ENCODE measurements at regions not wholly inside any gene's neighbourhood (a gene's known extent, or its start where the extent isn't known, plus 50 kb on each side); places are given as distances from the start of the nearest gene placed in this dataset.

DNA sequence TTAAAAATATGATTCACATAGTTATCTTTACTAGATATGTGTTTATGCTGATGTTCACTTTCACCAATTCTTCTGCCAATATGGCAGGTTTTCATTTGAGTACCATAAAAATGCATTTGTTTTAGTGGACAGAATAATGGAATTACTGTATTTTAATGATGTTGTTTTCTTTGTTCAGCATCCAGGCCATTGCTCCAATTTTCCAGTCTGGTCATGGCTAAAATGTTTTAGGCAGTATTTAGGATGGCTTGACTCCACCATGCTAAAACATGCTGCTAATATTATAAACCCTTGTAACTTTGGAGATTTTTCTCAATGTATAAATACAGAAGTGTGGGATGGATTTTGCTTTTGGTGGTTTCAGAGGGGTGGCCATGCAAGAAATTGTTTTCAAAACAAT, 273.0 kb upstream of the RPS23 start:
- RAD21 ChIA-PET (ENCODE audit: low non-redundant PET in 1 of 2, low total read pairs in 2 of 2, uncharacterized antibody in 2 of 2, unreplicated experiment in 2 of 2): no interaction called here
- no peaks in the 10 kb centered on the region for H3K79me2 ChIP-seq (ENCODE audit: insufficient read depth, low read length)
- no TSS peak for BruUV-seq (replicated peaks)
- intact Hi-C loops (cut with micrococcal nuclease): no loop called here
- no peak for TF ChIP-seq ZFX (IDR thresholded peaks at IDR 0.05)
- no peak for TF ChIP-seq SRF (IDR thresholded peaks at IDR 0.05; ENCODE audit: low read depth)
- TF ChIP-seq, protein P1, sequence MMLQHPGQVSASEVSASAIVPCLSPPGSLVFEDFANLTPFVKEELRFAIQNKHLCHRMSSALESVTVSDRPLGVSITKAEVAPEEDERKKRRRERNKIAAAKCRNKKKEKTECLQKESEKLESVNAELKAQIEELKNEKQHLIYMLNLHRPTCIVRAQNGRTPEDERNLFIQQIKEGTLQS (IDR thresholded peaks at IDR 0.05): no peak
- no peak for TF ChIP-seq YY1 (IDR thresholded peaks at IDR 0.05; ENCODE audit: extremely low read depth, insufficient replicate concordance, low read depth, low read length)
- no peak for TF ChIP-seq ELF1 (IDR thresholded peaks at IDR 0.05; ENCODE audit: borderline replicate concordance, low read depth)
- TF ChIP-seq EZH2 (IDR thresholded peaks at IDR 0.05): no peak
- TF ChIP-seq, protein P2, sequence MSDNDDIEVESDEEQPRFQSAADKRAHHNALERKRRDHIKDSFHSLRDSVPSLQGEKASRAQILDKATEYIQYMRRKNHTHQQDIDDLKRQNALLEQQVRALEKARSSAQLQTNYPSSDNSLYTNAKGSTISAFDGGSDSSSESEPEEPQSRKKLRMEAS (IDR thresholded peaks at IDR 0.05): no peak
- no peak for TF ChIP-seq REST (IDR thresholded peaks at IDR 0.05; ENCODE audit: low read depth)
- TF ChIP-seq ZNF274 (IDR thresholded peaks at IDR 0.05; ENCODE audit: low read depth, low read length): no peak
- TF ChIP-seq POLR2AphosphoS5 (IDR thresholded peaks at IDR 0.05; ENCODE audit: low read depth, low read length): no peak
- no peak for TF ChIP-seq EGR1 (IDR thresholded peaks at IDR 0.05; ENCODE audit: low read depth)
- TF ChIP-seq SIN3A (IDR thresholded peaks at IDR 0.05; ENCODE audit: low read depth): no peak
- no peak for TF ChIP-seq CBX3 (IDR thresholded peaks at IDR 0.05; ENCODE audit: low read depth)
- TF ChIP-seq RAD21 (IDR thresholded peaks at IDR 0.05; ENCODE audit: low read depth): no peak
- CTCF ChIA-PET: no interaction called here
- H3K36me3 ChIP-seq (ENCODE audit: control insufficient read depth in 1 of 2, insufficient read depth in 2 of 2, low read length in 2 of 2): no peaks in the 10 kb centered on the region
- no peak overlapping the region for H2AFZ ChIP-seq (ENCODE audit: low read depth, low read length, poor library complexity, severe bottlenecking)
- H3K9me2 ChIP-seq (ENCODE audit: insufficient read depth): no peaks in the 10 kb centered on the region
- no peak overlapping the region for H3K4me3 ChIP-seq (replicated peaks in 1 of 2; ENCODE audit: low read depth in 1 of 2, low read length in 2 of 2)
- no peak overlapping the region for H3K4me2 ChIP-seq (ENCODE audit: low read length)
- H3K9me3 ChIP-seq (ENCODE audit: control insufficient read depth in 1 of 2, insufficient read depth in 1 of 2, low read depth in 1 of 2, low read length in 2 of 2): no peaks in the 10 kb centered on the region
- no peak overlapping the region for H3K27ac ChIP-seq (ENCODE audit: low read depth, low read length)
- no peaks in the 10 kb centered on the region for H3K4me1 ChIP-seq (ENCODE audit: control insufficient read depth in 1 of 2, insufficient read depth in 2 of 2, low read length in 2 of 2)
- no peaks in the 10 kb centered on the region for H4K20me1 ChIP-seq (ENCODE audit: insufficient read depth)
- H3K9ac ChIP-seq (ENCODE audit: low read length): no peak overlapping the region
- POLR2A ChIA-PET: no interaction called here
- ATAC-seq: no peak
- no peaks in the 10 kb centered on the region for H3K27me3 ChIP-seq (ENCODE audit: insufficient read depth, low read length)
- DNase-seq (ENCODE audit: low read depth, low spot score): no peak
